Hepatocyte (in vitro differentiated cells): ENCODE measurements at regions not wholly inside any gene's neighbourhood (a gene's known extent, or its start where the extent isn't known, plus 50 kb on each side); places are given as distances from the start of the nearest gene placed in this dataset.
A peak's percentile ranks its signal among the peaks of the same experiment; 100 is the strongest.

Source experiments
- DNase-seq: peaks from one replicate; pipeline ENCODE4 v3.0.0-alpha.2; 2016; ENCODE audit warnings: low spot score
- H2AFZ ChIP-seq: fragments of 200-600 bp; sonication (generic); 2 replicates; pipeline ENCODE4 v1.6.0; 2016; ENCODE audit warnings: antibody characterized with exemption, mild to moderate bottlenecking
- H3K27ac ChIP-seq: fragments of 200-600 bp; sonication (generic); 2 replicates; pipeline ENCODE4 v1.5.1; 2016; ENCODE audit warnings: mild to moderate bottlenecking
- H3K27me3 ChIP-seq: fragments of 200-600 bp; sonication (generic); 2 replicates; pipeline ENCODE4 v1.6.1; 2016
- H3K36me3 ChIP-seq: fragments of 200-600 bp; sonication (generic); replicated peaks from 2 replicates; pipeline ENCODE4 v1.5.1; 2016; ENCODE audit warnings: low read depth; ENCODE audit not compliant: insufficient read depth
- H3K4me1 ChIP-seq: fragments of 200-600 bp; sonication (generic); 2 replicates; pipeline ENCODE4 v1.5.1; 2016; ENCODE audit warnings: mild to moderate bottlenecking, moderate library complexity; ENCODE audit not compliant: insufficient read depth
- H3K4me2 ChIP-seq: fragments of 200-600 bp; sonication (generic); 2 replicates; pipeline ENCODE4 v1.6.0; 2016
- H3K4me3 ChIP-seq: fragments of 200-600 bp; sonication (generic); 2 replicates; pipeline ENCODE4 v1.5.1; 2016; ENCODE audit warnings: mild to moderate bottlenecking
- H3K79me2 ChIP-seq: fragments of 200-600 bp; sonication (generic); 2 replicates; pipeline ENCODE4 v1.6.0; 2017; ENCODE audit warnings: mild to moderate bottlenecking
- H3K9me2 ChIP-seq: fragments of 200-600 bp; sonication (generic); replicated peaks from 2 replicates; pipeline ENCODE4 v1.6.0; 2017; ENCODE audit warnings: mild to moderate bottlenecking; ENCODE audit not compliant: insufficient read depth
- H3K9me3 ChIP-seq: fragments of 200-600 bp; sonication (generic); 2 replicates; pipeline ENCODE4 v1.5.1; 2016; ENCODE audit warnings: low read depth, mild to moderate bottlenecking
- H4K20me1 ChIP-seq: fragments of 200-600 bp; sonication (generic); 2 replicates; pipeline ENCODE4 v1.6.0; 2016; ENCODE audit warnings: mild to moderate bottlenecking; ENCODE audit not compliant: insufficient read depth, poor library complexity, severe bottlenecking
- CTCF ChIP-seq: fragments of 200-600 bp; sonication (generic); IDR thresholded peaks from 2 replicates; pipeline ENCODE4 v1.5.1; 2016; ENCODE audit warnings: antibody characterized with exemption, mild to moderate bottlenecking; ENCODE audit not compliant: poor library complexity
- EZH2 ChIP-seq: fragments of 200-600 bp; sonication (generic); IDR thresholded peaks from 2 replicates; pipeline ENCODE4 v1.6.1; 2016; ENCODE audit warnings: antibody characterized with exemption, mild to moderate bottlenecking, borderline replicate concordance
- EZH2phosphoT487 ChIP-seq: fragments of 200-600 bp; sonication (generic); IDR thresholded peaks from one replicate; pipeline ENCODE4 v1.6.1; 2018; ENCODE audit warnings: antibody characterized with exemption, mild to moderate bottlenecking, low read depth, moderate library complexity; ENCODE audit not compliant: unreplicated experiment, severe bottlenecking
- WGBS: methylation state at CpG from one replicate; pipeline ENCODE4 v1.1.6; 2016; ENCODE audit warnings: low lambda C conversion rate; ENCODE audit errors: missing lambda C conversion rate; 5-methylcytosine and 5-hydroxymethylcytosine counted together

GRCh38 chr12:124436366-124436765 is 131.0 kb downstream of the NCOR2 start:
- no peaks in the 10 kb centered on the region for H3K9me2 ChIP-seq
- H4K20me1 ChIP-seq: no peaks in the 10 kb centered on the region
- no peak for DNase-seq
- WGBS: 91% methylated on average over 8 of the region's 8 CpGs
- no peak overlapping the region for H3K4me2 ChIP-seq
- no peaks in the 10 kb centered on the region for H3K9me3 ChIP-seq
- no peaks in the 10 kb centered on the region for H3K36me3 ChIP-seq
- no peak for TF ChIP-seq EZH2
- no peak overlapping the region for H2AFZ ChIP-seq
- no peaks in the 10 kb centered on the region for H3K27me3 ChIP-seq
- H3K4me1 ChIP-seq: no peaks in the 10 kb centered on the region
- H3K27ac ChIP-seq: no peak overlapping the region
- no peaks in the 10 kb centered on the region for H3K79me2 ChIP-seq
- H3K4me3 ChIP-seq: no peak overlapping the region

GRCh38 chr12:124435806-124436345 is 131.5 kb downstream of the NCOR2 start:
- H4K20me1 ChIP-seq: no peaks in the 10 kb centered on the region
- DNase-seq: no peak
- no peak overlapping the region for H2AFZ ChIP-seq
- no peak overlapping the region for H3K4me3 ChIP-seq
- no peaks in the 10 kb centered on the region for H3K9me3 ChIP-seq
- no peaks in the 10 kb centered on the region for H3K36me3 ChIP-seq
- H3K4me2 ChIP-seq: no peak overlapping the region
- H3K9me2 ChIP-seq: no peaks in the 10 kb centered on the region
- no peaks in the 10 kb centered on the region for H3K27me3 ChIP-seq
- no peaks in the 10 kb centered on the region for H3K4me1 ChIP-seq
- H3K79me2 ChIP-seq: no peaks in the 10 kb centered on the region
- no peak for TF ChIP-seq EZH2phosphoT487
- TF ChIP-seq EZH2: no peak
- no peak for TF ChIP-seq CTCF
- H3K27ac ChIP-seq: no peak overlapping the region
- 98% methylated on average over 16 of the region's 16 CpGs for WGBS

GRCh38 chr12:124434951-124435805 is 132.2 kb downstream of the NCOR2 start:
- WGBS: 78% methylated on average over 16 of the region's 17 CpGs
- no peaks in the 10 kb centered on the region for H3K9me2 ChIP-seq
- DNase-seq: no peak
- H3K27ac ChIP-seq: peak overlapping the region; percentile 48
- no peaks in the 10 kb centered on the region for H3K36me3 ChIP-seq
- H3K4me3 ChIP-seq: no peak overlapping the region
- H3K27me3 ChIP-seq: no peaks in the 10 kb centered on the region
- no peak overlapping the region for H2AFZ ChIP-seq
- no peaks in the 10 kb centered on the region for H4K20me1 ChIP-seq
- H3K4me2 ChIP-seq: no peak overlapping the region
- no peaks in the 10 kb centered on the region for H3K4me1 ChIP-seq
- TF ChIP-seq CTCF: no peak
- no peak for TF ChIP-seq EZH2
- no peak for TF ChIP-seq EZH2phosphoT487
- no peaks in the 10 kb centered on the region for H3K9me3 ChIP-seq
- no peaks in the 10 kb centered on the region for H3K79me2 ChIP-seq

- Histone ChIP-seq H3K4me2 (no peak overlapping the region), H3K4me1 (peaks cover under 1% of the 10 kb centered on the region), H3K9me2 (no peaks in the 10 kb centered on the region), H3K36me3 (no peaks in the 10 kb centered on the region), H3K27ac (peak overlapping the region; percentile 48), H3K4me3 (no peak overlapping the region), H3K9me3 (no peaks in the 10 kb centered on the region), H3K27me3 (no peaks in the 10 kb centered on the region), H4K20me1 (no peaks in the 10 kb centered on the region), H2AFZ (no peak overlapping the region), H3K79me2 (no peaks in the 10 kb centered on the region)
- no peak for DNase-seq
- TF ChIP-seq CTCF (no peak), EZH2phosphoT487 (no peak), EZH2 (no peak)
- WGBS: 66% methylated on average over 10 of the region's 10 CpGs
These were observed 133.1 kb downstream of the NCOR2 start for GRCh38 chr12:124434354-124434753.
